H1 (cell line): ENCODE measurements at regions not wholly inside any gene's neighbourhood (a gene's known extent, or its start where the extent isn't known, plus 50 kb on each side); places are given as distances from the start of the nearest gene placed in this dataset.

Experiments
- CTCF ChIA-PET: fragments of 300-600 bp; sonication (Branson Sonifier 250); formaldehyde crosslinking; loops from one replicate; lab custom pipeline; 2021; ENCODE audit not compliant: partially characterized antibody; lab: Charles Lee
- POLR2A ChIA-PET: fragments of 300-600 bp; sonication (Branson Sonifier 250); formaldehyde crosslinking; loops from one replicate; lab custom pipeline; 2021; ENCODE audit warnings: inconsistent platforms; ENCODE audit not compliant: partially characterized antibody; lab: Charles Lee
- DNase-seq, 2 experiments: peaks; one replicate each; pipeline versions ENCODE4 v3.0.0 to v3.0.0-alpha.2; 2010 to 2022; ENCODE audit warnings: low spot score in 2 of 2, low read depth in 1 of 2, mixed read lengths in 1 of 2
- FAIRE-seq: peaks from 2 replicates; lab custom pipeline; 2011; peaks lifted over from hg19 to GRCh38; lab: Jason Lieb, UNC
- H2AFZ ChIP-seq: 2 replicates; pipeline ENCODE4 v1.8.1; 2012; ENCODE audit warnings: low read length, inconsistent platforms
- H2AK5ac ChIP-seq: 2 replicates; pipeline ENCODE4 v1.6.1; 2013; ENCODE audit warnings: low read depth, low read length
- H2BK120ac ChIP-seq: replicated peaks from 2 replicates; pipeline ENCODE3; 2013; ENCODE audit warnings: low read depth, low read length, inconsistent platforms
- H2BK12ac ChIP-seq: 2 replicates; pipeline ENCODE4 v1.6.1; 2013; ENCODE audit warnings: low read depth, low read length
- H2BK15ac ChIP-seq: 2 replicates; pipeline ENCODE4 v1.6.1; 2013; ENCODE audit warnings: low read length
- H2BK20ac ChIP-seq: 2 replicates; pipeline ENCODE4 v1.6.1; 2013; ENCODE audit warnings: low read length
- H2BK5ac ChIP-seq: 2 replicates; pipeline ENCODE4 v1.6.1; 2013; ENCODE audit warnings: low read depth, low read length
- H3K14ac ChIP-seq: 2 replicates; pipeline ENCODE4 v1.6.1; 2013; ENCODE audit warnings: inconsistent platforms; ENCODE audit not compliant: insufficient read length
- H3K18ac ChIP-seq: 2 replicates; pipeline ENCODE4 v1.6.1; 2013; ENCODE audit warnings: low read length; ENCODE audit errors: extremely low read depth
- H3K23ac ChIP-seq: 2 replicates; pipeline ENCODE4 v1.6.1; 2013; ENCODE audit warnings: inconsistent platforms; ENCODE audit not compliant: insufficient read length
- H3K23me2 ChIP-seq: 2 replicates; pipeline ENCODE4 v1.6.1; 2013; ENCODE audit warnings: low read depth, low read length
- H3K27ac ChIP-seq: 2 replicates; pipeline ENCODE4 v1.6.1; 2011; ENCODE audit warnings: low read depth, low read length, inconsistent platforms
- H3K27me3 ChIP-seq, 4 experiments: replicated peaks in 1 of 4; 1 replicate in 1 of 4; 2 replicates in 3 of 4; pipeline versions ENCODE4 v1.6.1 to v1.8.1; 2011 to 2013; ENCODE audit warnings: low read length in 3 of 4, mild to moderate bottlenecking in 3 of 4, inconsistent platforms in 2 of 4, mixed read lengths in 2 of 4, moderate library complexity in 1 of 4; ENCODE audit not compliant: control insufficient read depth in 3 of 4, insufficient read depth in 3 of 4; ENCODE audit errors: extremely low read depth in 1 of 4
- H3K36me3 ChIP-seq, 4 experiments: 2 replicates each; pipeline versions ENCODE4 v1.6.1 to v1.8.1; 2011 to 2013; ENCODE audit warnings: mild to moderate bottlenecking in 4 of 4, low read length in 3 of 4, moderate library complexity in 2 of 4, control low read depth in 1 of 4, inconsistent platforms in 1 of 4; ENCODE audit not compliant: insufficient read depth in 4 of 4, control insufficient read depth in 2 of 4
- H3K4ac ChIP-seq: replicated peaks from 2 replicates; pipeline ENCODE3; 2013; ENCODE audit warnings: low read length, low read depth, mixed read lengths, inconsistent platforms; ENCODE audit not compliant: insufficient read length
- H3K4me1 ChIP-seq, 4 experiments: replicated peaks in 1 of 4; 1 replicate in 1 of 4; 2 replicates in 3 of 4; pipeline versions ENCODE4 v1.6.1 to v1.8.1; 2011 to 2013; ENCODE audit warnings: low read length in 3 of 4, inconsistent platforms in 2 of 4, mixed read lengths in 1 of 4; ENCODE audit not compliant: insufficient read depth in 4 of 4, control insufficient read depth in 3 of 4
- H3K4me2 ChIP-seq, 2 experiments: 2 replicates each; pipeline versions ENCODE4 v1.6.1 to v1.8.1; 2011 to 2013; ENCODE audit warnings: low read depth in 2 of 2, low read length in 2 of 2, control low read depth in 1 of 2, inconsistent platforms in 1 of 2, mild to moderate bottlenecking in 1 of 2; ENCODE audit not compliant: insufficient read depth in 1 of 2
- H3K4me3 ChIP-seq, 4 experiments: fragments of 200-600, 300-600 bp in 1 of 4; sonication (generic), shearing (Covaris generic), sonication (Bioruptor Twin) in 1 of 4; 2 replicates each; pipeline versions ENCODE4 v1.5.1 to v1.8.1; 2011 to 2016; ENCODE audit warnings: low read length in 4 of 4, low read depth in 3 of 4, control low read depth in 2 of 4, inconsistent platforms in 2 of 4, mild to moderate bottlenecking in 2 of 4, mixed read lengths in 1 of 4, moderate library complexity in 1 of 4; ENCODE audit not compliant: insufficient read depth in 2 of 4; ENCODE audit errors: extremely low read depth in 1 of 4
- H3K56ac ChIP-seq: replicated peaks from 2 replicates; pipeline ENCODE3; 2013; ENCODE audit warnings: low read depth, mild to moderate bottlenecking, mixed read lengths, low read length, inconsistent platforms; ENCODE audit not compliant: insufficient read length
- H3K79me1 ChIP-seq: 2 replicates; pipeline ENCODE4 v1.6.1; 2013; ENCODE audit warnings: low read depth, low read length, control low read depth
- H3K79me2 ChIP-seq, 2 experiments: 2 replicates each; pipeline versions ENCODE4 v1.6.1 to v1.8.1; 2012 to 2013; ENCODE audit warnings: low read length in 2 of 2, mild to moderate bottlenecking in 2 of 2, inconsistent platforms in 1 of 2; ENCODE audit not compliant: insufficient read depth in 2 of 2, control insufficient read depth in 1 of 2
- H3K9ac ChIP-seq, 4 experiments: replicated peaks in 1 of 4; 1 replicate in 1 of 4; 2 replicates in 3 of 4; pipeline versions ENCODE4 v1.6.1 to v1.8.1; 2011 to 2013; ENCODE audit warnings: low read depth in 3 of 4, low read length in 3 of 4, control low read depth in 2 of 4, mild to moderate bottlenecking in 2 of 4, moderate library complexity in 2 of 4, inconsistent platforms in 1 of 4; ENCODE audit errors: extremely low read depth in 1 of 4
- H3K9me3 ChIP-seq, 2 experiments: 2 replicates each; pipeline versions ENCODE4 v1.6.1 to v1.8.1; 2012 to 2013; ENCODE audit warnings: mild to moderate bottlenecking in 2 of 2, moderate library complexity in 2 of 2, control low read depth in 1 of 2, inconsistent platforms in 1 of 2, low read depth in 1 of 2, low read length in 1 of 2, mixed read lengths in 1 of 2; ENCODE audit not compliant: insufficient read depth in 2 of 2
- H4K20me1 ChIP-seq, 2 experiments: replicated peaks in 1 of 2; 2 replicates each; pipeline versions ENCODE3 to v1.8.1; 2011 to 2013; ENCODE audit warnings: inconsistent platforms in 2 of 2, low read length in 2 of 2, mild to moderate bottlenecking in 1 of 2; ENCODE audit not compliant: insufficient read depth in 2 of 2, control insufficient read depth in 1 of 2
- H4K5ac ChIP-seq: 2 replicates; pipeline ENCODE4 v1.6.1; 2013; ENCODE audit warnings: low read length, low read depth, mixed read lengths, inconsistent platforms; ENCODE audit not compliant: insufficient read length
- H4K8ac ChIP-seq: 2 replicates; pipeline ENCODE4 v1.8.0; 2013; ENCODE audit warnings: mild to moderate bottlenecking, moderate library complexity, low read length, inconsistent platforms; ENCODE audit not compliant: insufficient read depth; ENCODE audit errors: extremely low read depth
- H4K91ac ChIP-seq: replicated peaks from 2 replicates; pipeline ENCODE3; 2013; ENCODE audit warnings: low read length, mixed read lengths, inconsistent platforms; ENCODE audit not compliant: insufficient read length
- ASH2L ChIP-seq: fragments of 200-600, 300-600 bp; sonication (generic); IDR thresholded peaks from one replicate; pipeline ENCODE4 v1.7.1; 2017; ENCODE audit warnings: low read length
- CBX5 ChIP-seq: fragments of 300-800, 300-1000 bp; sonication (generic); IDR thresholded peaks from 2 replicates; pipeline ENCODE4 v1.7.1; 2016; ENCODE audit warnings: antibody characterized with exemption, low read length, low read depth
- CREB1 ChIP-seq: IDR thresholded peaks from 2 replicates; pipeline ENCODE4 v1.6.1; 2012; ENCODE audit warnings: inconsistent platforms
- E2F6 ChIP-seq: IDR thresholded peaks from 2 replicates; pipeline ENCODE4 v1.6.1; 2012; ENCODE audit warnings: inconsistent platforms
- JUN ChIP-seq: IDR thresholded peaks from 2 replicates; pipeline ENCODE4 v1.6.1; 2011; ENCODE audit warnings: low read depth, mild to moderate bottlenecking, improper control_type of control experiment, low read length
- KDM1A ChIP-seq: fragments of 200-600, 300-600 bp; sonication (generic); IDR thresholded peaks from 2 replicates; pipeline ENCODE4 v1.7.1; 2016; ENCODE audit warnings: mild to moderate bottlenecking, low read length, borderline replicate concordance
- NANOG ChIP-seq: IDR thresholded peaks from 2 replicates; pipeline ENCODE4 v1.6.1; 2011; ENCODE audit warnings: low read length, low read depth, mild to moderate bottlenecking, inconsistent platforms; ENCODE audit not compliant: insufficient read depth, poor library complexity, severe bottlenecking
- POLR2A ChIP-seq, 2 experiments: IDR thresholded peaks; 1 replicate in 1 of 2; 2 replicates in 1 of 2; pipeline ENCODE4 v1.6.1; 2011; ENCODE audit warnings: low read depth in 2 of 2, low read length in 2 of 2, mild to moderate bottlenecking in 2 of 2; ENCODE audit errors: control extremely low read depth in 1 of 2
- POU5F1 ChIP-seq: IDR thresholded peaks from 2 replicates; pipeline ENCODE4 v1.6.1; 2011; ENCODE audit warnings: low read depth, mild to moderate bottlenecking, low read length, moderate library complexity
- RBBP5 ChIP-seq: IDR thresholded peaks from 2 replicates; pipeline ENCODE4 v1.7.1; 2012; ENCODE audit warnings: low read depth, mild to moderate bottlenecking, inconsistent platforms, low read length, moderate library complexity, borderline replicate concordance
- SIX5 ChIP-seq: IDR thresholded peaks from 2 replicates; pipeline ENCODE4 v1.6.1; 2011; ENCODE audit warnings: mild to moderate bottlenecking, low read depth, low read length
- SP2 ChIP-seq: IDR thresholded peaks from 2 replicates; pipeline ENCODE4 v1.6.1; 2012; ENCODE audit warnings: mild to moderate bottlenecking, low read length, inconsistent platforms
- SRF ChIP-seq: IDR thresholded peaks from 2 replicates; pipeline ENCODE4 v1.6.1; 2011; ENCODE audit warnings: mild to moderate bottlenecking, low read depth, low read length, moderate library complexity
- ZNF274 ChIP-seq: IDR thresholded peaks from 2 replicates; pipeline ENCODE4 v1.7.0; 2012; ENCODE audit warnings: low read length, borderline replicate concordance; ENCODE audit errors: extremely low read depth
- WGBS, 2 experiments: shearing (Covaris generic) in 1 of 2; methylation state at CpG; one replicate each; pipeline versions ENCODE4 v1.1.6 to v1.1.7; 2013 to 2015; ENCODE audit warnings: low lambda C conversion rate in 2 of 2, mixed read lengths in 2 of 2, inconsistent platforms in 1 of 2, low coverage in 1 of 2, missing lambda C conversion rate in 1 of 2; ENCODE audit not compliant: insufficient replicate concordance in 2 of 2, insufficient coverage in 1 of 2, insufficient read length in 1 of 2; ENCODE audit errors: extremely low coverage in 1 of 2, missing lambda C conversion rate in 1 of 2; 5-methylcytosine and 5-hydroxymethylcytosine counted together

GRCh38 chr6:90435207-90435899 is 138.7 kb upstream of the BACH2 start:
- Histone ChIP-seq H3K14ac (no peak overlapping the region), H4K5ac (no peak overlapping the region), H3K36me3 (no peaks in the 10 kb centered on the region), H4K20me1 (no peaks in the 10 kb centered on the region), H2BK120ac (peak overlapping the region; percentile 13), H3K18ac (no peak overlapping the region), H3K79me2 (no peaks in the 10 kb centered on the region), H3K4me1 (peaks cover 0 to 20% (median 16%) of the 10 kb centered on the region in 4 experiments; a peak in 4 of 7 replicates), H3K4me3 (peak overlapping the region in 1 of 4 experiments; percentile 16; a peak in 1 of 8 replicates), H3K27me3 (no peaks in the 10 kb centered on the region; a peak in 1 of 7 replicates), H3K56ac (no peak overlapping the region), H3K79me1 (no peaks in the 10 kb centered on the region), H3K4me2 (peak overlapping the region; percentile 6 to 38; a peak in 1 of 4 replicates), H3K9ac (no peak overlapping the region), H2AK5ac (no peak overlapping the region), H2BK5ac (no peak overlapping the region), H4K8ac (no peak overlapping the region), H3K23me2 (no peaks in the 10 kb centered on the region), H2BK12ac (no peak overlapping the region), H4K91ac (no peak overlapping the region), H3K9me3 (peaks cover 0 to 2% of the 10 kb centered on the region in 2 experiments; a peak in 1 of 4 replicates), H2BK20ac (no peak overlapping the region), H2BK15ac (no peak overlapping the region), H3K23ac (no peak overlapping the region), H2AFZ (no peak overlapping the region), H3K4ac (no peak overlapping the region), H3K27ac (no peak overlapping the region)
- ChIA-PET CTCF (interaction anchor here (0.7 to 5.3 kb wide), 16 partner anchors 11 to 495 kb away, joined by 3 to 32 read pairs (median 4); no protein-coding TSS in a partner anchor), POLR2A (interaction anchor here (1.1 to 1.7 kb wide), 3 partner anchors 18 to 138 kb away, joined by 3 to 4 read pairs (median 3); no protein-coding TSS in a partner anchor)
- DNase-seq (no peak), FAIRE-seq (peak; percentile 79)
- WGBS, 2 experiments, result 9% methylated on average over 3 of the region's 3 CpGs; no CpG with 5 or more reads in 1 of the 2 experiments
- no peak for TF ChIP-seq ZNF274
- peak; percentile 32 for TF ChIP-seq ASH2L
- TF ChIP-seq CBX5, result no peak
- TF ChIP-seq SRF, result no peak
- TF ChIP-seq CREB1, result no peak
- no peak for TF ChIP-seq E2F6
- no peak for TF ChIP-seq SIX5
- TF ChIP-seq SP2, result no peak
- TF ChIP-seq POLR2A (IDR thresholded peaks at IDR 0.05; ENCODE audit: control extremely low read depth in 1 of 2, low read depth in 2 of 2, low read length in 2 of 2), result no peak
- no peak for TF ChIP-seq POU5F1
- TF ChIP-seq NANOG, result peak; percentile 31
- TF ChIP-seq KDM1A, result no peak
- no peak for TF ChIP-seq RBBP5
- no peak for TF ChIP-seq JUN
